ENCODE measurements at regions not wholly inside any gene's neighbourhood (a gene's known extent, or its start where the extent isn't known, plus 50 kb on each side); places are given as distances from the start of the nearest gene placed in this dataset.

DNA sequence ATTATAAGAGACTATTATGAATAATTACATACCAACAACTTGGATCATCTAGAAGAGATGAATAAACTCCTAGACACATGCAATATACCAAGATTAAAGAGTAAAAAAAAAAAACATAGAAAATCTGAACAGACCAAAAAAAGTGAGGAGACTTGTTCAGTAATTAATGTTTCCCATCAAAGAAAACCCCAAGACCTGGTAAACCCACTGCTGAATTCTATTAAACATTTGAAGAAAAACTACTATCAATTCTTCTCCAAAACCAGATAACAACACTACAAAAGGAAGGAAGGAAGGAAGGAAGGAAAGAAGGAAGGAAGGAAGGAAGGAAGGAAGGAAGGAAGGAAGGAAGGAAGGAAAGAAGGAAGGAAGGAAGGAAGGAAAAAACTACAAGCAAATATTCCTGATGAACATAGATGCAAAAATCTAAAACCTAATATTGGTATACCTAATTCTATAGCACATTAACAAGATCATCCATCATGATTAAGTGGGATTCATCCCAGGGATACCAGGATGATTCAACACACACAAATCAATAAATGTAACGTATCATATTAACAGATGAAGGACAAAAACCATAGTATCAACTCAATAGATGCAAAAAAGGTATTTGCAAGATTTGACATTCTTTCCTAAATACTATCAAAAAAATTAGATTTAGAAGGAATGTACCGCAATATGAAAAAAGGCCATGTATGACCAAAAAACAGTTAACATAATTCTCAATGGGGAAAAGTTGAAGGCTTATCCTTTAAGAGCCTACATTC is 445.5 kb downstream of the KCNH5 start:
- no peak for DNase-seq

DNA sequence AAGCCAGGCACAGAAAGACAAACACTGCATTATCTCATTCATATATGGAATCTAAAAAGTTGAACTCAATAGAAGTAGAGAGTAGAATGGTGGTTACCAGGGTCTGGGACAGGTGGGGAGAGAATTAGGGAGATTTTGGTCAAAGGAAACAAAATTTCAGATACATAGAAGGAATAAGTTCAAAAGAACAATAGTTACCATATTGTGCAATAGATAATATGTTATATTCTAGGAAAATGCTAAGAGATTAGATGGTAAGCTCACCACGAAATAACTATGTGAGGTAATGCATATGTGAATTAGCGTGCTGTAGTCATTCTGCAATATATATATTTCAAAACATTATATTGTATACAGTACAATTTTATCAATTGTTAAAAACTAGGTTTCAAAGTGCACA is 442.5 kb downstream of the KCNH5 start:
- DNase-seq: no peak

DNA sequence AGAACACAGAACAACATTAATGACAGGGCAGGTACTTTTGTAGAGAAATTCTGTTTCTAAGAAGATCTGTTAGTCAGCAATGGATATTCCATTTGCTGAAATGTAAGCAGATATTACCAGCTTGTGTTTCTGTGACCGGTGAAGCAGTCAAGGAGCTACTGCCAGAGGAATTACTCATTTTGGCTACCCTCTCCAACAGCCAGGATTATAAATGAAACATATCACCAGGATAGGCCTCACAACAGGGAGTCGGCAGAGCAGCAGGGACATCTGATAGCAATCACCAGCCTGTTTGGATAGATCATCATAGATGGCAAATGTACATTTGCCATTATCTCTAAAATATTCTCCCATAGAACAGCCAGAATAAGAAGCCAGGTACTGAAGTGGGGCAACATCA is 440.7 kb downstream of the KCNH5 start:
- no peak for DNase-seq

DNA sequence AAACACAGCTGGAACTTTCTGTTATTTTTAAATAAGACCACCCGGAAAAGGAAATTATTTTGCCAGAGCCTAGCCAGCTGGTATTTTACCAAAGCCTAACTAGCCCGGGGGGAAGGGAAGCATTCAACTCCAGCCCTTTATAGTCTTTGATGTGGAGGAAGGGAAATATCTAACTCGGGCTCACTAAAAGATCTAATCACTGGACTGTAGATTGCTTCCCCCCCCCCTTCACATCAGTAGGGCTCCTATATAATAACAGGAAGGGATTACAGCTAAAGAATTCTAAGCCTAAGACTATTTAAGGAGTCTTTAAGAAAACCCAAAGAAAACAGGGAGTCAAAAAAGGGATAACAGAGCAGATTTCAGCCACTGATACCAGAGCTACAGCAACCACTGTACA is 431.1 kb downstream of the KCNH5 start:
- DNase-seq: no peak

DNA sequence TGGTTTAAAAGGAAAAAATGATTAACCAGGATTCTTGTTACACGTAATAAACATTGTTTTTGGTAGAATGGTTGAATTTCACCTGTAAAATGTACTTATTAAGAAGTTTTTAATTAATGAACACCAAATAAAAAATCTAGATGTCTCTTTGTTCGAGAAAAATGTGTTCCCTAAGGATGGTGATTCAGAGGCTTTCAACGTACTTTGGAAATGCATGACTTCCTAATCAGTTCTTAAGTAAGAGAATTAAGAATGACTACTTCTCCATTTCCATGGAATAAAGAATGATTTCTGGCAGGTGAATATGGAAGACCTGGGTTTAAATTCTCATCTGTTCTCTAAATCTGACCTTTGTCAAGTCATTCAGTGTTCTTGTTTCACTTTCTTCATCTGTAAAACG is 428.6 kb downstream of the KCNH5 start:
- no peak for DNase-seq

DNA sequence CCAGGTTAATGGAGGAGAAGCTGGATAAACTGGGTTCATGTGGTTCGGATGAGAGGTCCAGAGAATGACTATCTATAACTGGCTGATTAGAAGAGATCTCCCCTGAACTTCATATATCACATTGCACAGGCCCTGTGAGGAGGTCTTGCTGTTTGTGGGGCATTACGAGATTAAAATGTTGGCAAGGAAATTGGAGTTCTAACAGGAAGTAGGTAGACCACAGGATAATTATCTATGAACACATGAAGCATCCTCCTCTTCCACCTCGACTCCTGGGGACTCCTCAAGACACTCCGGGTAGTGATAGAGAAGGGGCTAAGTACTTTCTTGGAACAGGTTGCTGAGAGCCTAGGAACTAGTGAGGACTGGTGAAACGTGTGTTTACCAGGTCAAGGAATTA is 418.8 kb downstream of the KCNH5 start:
- no peak for DNase-seq

DNA sequence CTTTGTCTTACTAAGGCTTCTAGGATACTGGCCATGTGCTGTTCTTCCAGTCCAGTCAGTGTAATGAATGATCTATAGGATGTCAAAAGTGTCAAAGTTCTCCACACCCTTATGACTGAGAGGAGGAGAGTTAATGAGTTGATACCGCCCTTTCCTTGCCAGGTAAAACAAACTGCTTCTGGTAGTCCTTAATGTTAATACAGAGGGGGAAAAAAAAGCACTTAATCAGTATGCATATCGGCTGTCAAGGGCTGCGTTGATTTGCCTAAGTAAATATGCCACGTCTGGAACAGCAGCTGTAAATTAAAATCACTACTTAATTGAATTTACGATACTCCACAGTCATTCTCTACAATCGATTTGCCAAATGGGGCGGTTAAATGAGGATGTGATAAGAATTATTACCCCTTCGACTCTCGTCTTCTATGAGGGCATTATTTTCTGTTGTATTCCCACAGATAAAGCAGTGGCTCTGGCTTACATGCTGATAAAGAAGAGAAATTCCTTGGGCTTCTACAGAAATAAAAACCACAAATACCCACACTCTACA is 416.0 kb downstream of the KCNH5 start:
- DNase-seq: no peak

DNA sequence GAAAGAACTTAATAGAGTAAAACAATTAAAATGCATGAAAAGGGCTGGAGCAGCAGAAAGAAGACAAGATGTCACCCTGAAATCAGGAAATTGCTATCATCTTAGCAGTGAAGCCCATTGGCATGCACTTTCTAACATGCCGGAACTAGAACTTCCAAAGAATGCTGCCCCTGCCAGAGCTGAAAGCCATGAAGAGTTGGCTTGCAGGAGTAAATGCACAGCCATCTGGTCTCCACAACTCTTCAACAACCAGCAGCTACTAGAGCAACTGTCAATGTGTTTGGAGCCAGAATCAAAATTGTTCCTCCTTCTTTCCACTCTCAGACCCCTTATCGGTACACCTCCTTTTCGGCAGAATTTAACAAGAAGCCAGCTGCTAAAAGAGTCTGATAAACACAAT is 414.1 kb downstream of the KCNH5 start:
- DNase-seq: no peak

DNA sequence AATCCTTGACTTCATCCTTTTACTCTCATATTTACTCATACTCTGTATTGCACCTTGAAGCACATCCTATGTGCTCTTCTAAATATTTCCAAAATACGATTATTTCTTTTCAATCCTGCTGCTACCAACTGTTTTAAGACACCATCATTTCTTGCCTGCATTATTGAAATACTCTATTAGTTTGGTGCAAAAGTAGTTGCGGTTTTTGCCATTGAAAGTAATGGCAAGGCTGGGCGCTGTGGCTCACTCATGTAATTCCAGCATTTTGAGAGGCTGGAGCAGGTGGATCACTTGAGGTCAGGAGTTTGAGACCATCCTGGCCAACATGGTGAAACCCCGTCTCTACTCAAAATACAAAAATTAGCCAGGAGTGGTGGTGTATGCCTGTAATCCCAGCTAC is 412.5 kb downstream of the KCNH5 start:
- DNase-seq: no peak

DNA sequence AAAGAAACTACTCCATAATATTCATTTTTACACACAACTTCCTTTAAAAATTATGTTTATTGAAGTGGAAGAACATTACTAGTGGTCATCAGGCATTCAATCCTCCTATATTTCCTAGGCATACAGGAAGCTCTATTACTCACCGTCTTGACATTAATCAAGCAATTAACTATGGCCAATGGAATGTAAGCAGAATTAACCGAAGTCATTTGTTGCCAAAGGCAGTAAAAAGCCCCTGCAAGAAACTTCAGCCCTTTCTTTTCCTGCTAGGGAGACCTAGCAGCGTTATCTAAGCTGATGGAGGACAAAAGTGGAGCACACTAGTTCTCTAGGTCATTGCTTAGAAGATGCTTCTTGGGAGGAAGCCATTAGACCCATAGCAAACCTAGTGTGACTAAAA is 399.6 kb downstream of the KCNH5 start:
- no peak for DNase-seq
